ENCODE measurements at regions not wholly inside any gene's neighbourhood (a gene's known extent, or its start where the extent isn't known, plus 50 kb on each side); places are given as distances from the start of the nearest gene placed in this dataset.

- BruUV-seq (replicated peaks), result no TSS peak
- dilution Hi-C loops (cut with HindIII; ENCODE audit: low sequenced_read_pairs, unreplicated experiment), result no loop called here
- Histone ChIP-seq H4K91ac (ENCODE audit: insufficient read depth, low read depth, low read length) (no peak overlapping the region), H3K79me1 (ENCODE audit: low read depth in 1 of 2, low read length in 2 of 2) (no peaks in the 10 kb centered on the region), H3K27ac (ENCODE audit: insufficient read depth, low read length) (no peak overlapping the region), H3K4me2 (ENCODE audit: low read depth, low read length) (no peak overlapping the region), H4K20me1 (ENCODE audit: insufficient read depth, low read length) (no peaks in the 10 kb centered on the region), H3K9ac (ENCODE audit: low read depth, low read length) (no peak overlapping the region), H3K9me3 (ENCODE audit: control insufficient read depth, insufficient read depth, low read length) (peaks cover 18% of the 10 kb centered on the region), H3K4me3 (ENCODE audit: insufficient read depth, low read depth, low read length) (no peak overlapping the region), H3K4ac (ENCODE audit: low read depth, low read length) (no peak overlapping the region), H3K36me3 (ENCODE audit: control insufficient read depth, insufficient read depth, low read length) (no peaks in the 10 kb centered on the region), H2AK5ac (ENCODE audit: low read depth, low read length) (no peak overlapping the region), H2BK5ac (ENCODE audit: low read depth, low read length, poor library complexity, severe bottlenecking) (no peak overlapping the region), H4K8ac (ENCODE audit: low read depth in 2 of 2, low read length in 2 of 2) (no peak overlapping the region), H4K5ac (ENCODE audit: low read depth, low read length) (no peak overlapping the region), H3K4me1 (ENCODE audit: control insufficient read depth, insufficient read depth, low read length) (no peaks in the 10 kb centered on the region), H3K14ac (replicated peaks; ENCODE audit: low read depth, low read length) (no peak overlapping the region), H2AFZ (replicated peaks; ENCODE audit: low read length, poor library complexity) (no peak overlapping the region), H3K23ac (ENCODE audit: low read depth, low read length) (no peak overlapping the region), H2BK20ac (ENCODE audit: low read depth, low read length) (no peak overlapping the region), H3K9me1 (ENCODE audit: insufficient read depth, low read length) (no peaks in the 10 kb centered on the region), H3K27me3 (ENCODE audit: control insufficient read depth, insufficient read depth, low read length) (no peaks in the 10 kb centered on the region), H2BK15ac (ENCODE audit: low read depth, low read length) (no peak overlapping the region), H3K56ac (ENCODE audit: extremely low read depth, insufficient read depth, low read length) (no peak overlapping the region), H2BK120ac (ENCODE audit: low read depth, low read length) (no peak overlapping the region), H3K18ac (ENCODE audit: low read depth, low read length) (no peak overlapping the region), H2AK9ac (replicated peaks; ENCODE audit: low read depth, low read length, poor library complexity) (no peak overlapping the region)
- in situ Hi-C loops (cut with MboI; ENCODE audit: low sequenced_read_pairs), result no loop called here
- DNase-seq (no peak), ATAC-seq (ENCODE audit: low read depth) (no peak)
- WGBS, 2 experiments (ENCODE audit: extremely low coverage in 2 of 2, insufficient read length in 1 of 2), result 80% methylated on average over 2 of the region's 8 CpGs; no CpG with 5 or more reads in 1 of the 2 experiments
- TF ChIP-seq ELK1 (IDR thresholded peaks at IDR 0.05; ENCODE audit: borderline replicate concordance, low read depth, low read length) (no peak), MXI1 (IDR thresholded peaks at IDR 0.05; ENCODE audit: borderline replicate concordance, low read depth, low read length) (no peak), CEBPB (IDR thresholded peaks at IDR 0.05; ENCODE audit: low read depth, low read length) (peak; percentile 53), RFX5 (IDR thresholded peaks at IDR 0.05; ENCODE audit: low read depth, low read length) (no peak), FOS (IDR thresholded peaks at IDR 0.05; ENCODE audit: low read depth, low read length) (no peak)
- POLR2A ChIA-PET (ENCODE audit: unreplicated experiment), result no interaction called here
- intact Hi-C loops (cut with micrococcal nuclease), result no loop called here
- CTCF ChIA-PET, result no interaction called here
These were observed 700.5 kb upstream of the AGA start for GRCh38 chr4:178142724-178143123.

All from IMR-90 (cell line).